AG04449 (cell line): ENCODE measurements at regions not wholly inside any gene's neighbourhood (a gene's known extent, or its start where the extent isn't known, plus 50 kb on each side); places are given as distances from the start of the nearest gene placed in this dataset.

Experiments used
- CTCF ChIA-PET: fragments of 350-600 bp; formaldehyde crosslinking; extraction: SDS; loops from one replicate; lab custom pipeline; 2021; ENCODE audit warnings: antibody characterized with exemption; lab: Yijun Ruan, JAX
- POLR2A ChIA-PET: fragments of 400-600, 350-600 bp; formaldehyde crosslinking; extraction: SDS; loops from one replicate; lab custom pipeline; 2020; ENCODE audit warnings: antibody characterized with exemption, inconsistent platforms; lab: Yijun Ruan, JAX
- DNase-seq: peaks from one replicate; pipeline ENCODE4 v3.0.0-alpha.2; 2010; ENCODE audit warnings: low read depth, low spot score
- H3K4me3 ChIP-seq: 2 replicates; pipeline ENCODE4 v1.5.1; 2011; ENCODE audit warnings: low read depth, mild to moderate bottlenecking, control low read depth, low read length
- CTCF ChIP-seq: IDR thresholded peaks from one replicate; pipeline ENCODE4 v1.5.1; 2011; ENCODE audit warnings: mild to moderate bottlenecking, moderate library complexity, low read length, control low read depth, inconsistent platforms; ENCODE audit not compliant: insufficient read depth; ENCODE audit errors: missing control alignments

GRCh38 chr7:98565103-98565502 is 52.0 kb upstream of the NPTX2 start:
- CTCF ChIA-PET = no interaction called here
- POLR2A ChIA-PET = no interaction called here
- no peak for DNase-seq
- no peak overlapping the region for H3K4me3 ChIP-seq
- no peak for TF ChIP-seq CTCF

GRCh38 chr7:98562871-98563495 is 54.1 kb upstream of the NPTX2 start:
- H3K4me3 ChIP-seq = no peak overlapping the region
- CTCF ChIA-PET = no interaction called here
- POLR2A ChIA-PET = no interaction called here
- DNase-seq = no peak
- no peak for TF ChIP-seq CTCF

- TF ChIP-seq CTCF = no peak
- POLR2A ChIA-PET = no interaction called here
- no peak overlapping the region for H3K4me3 ChIP-seq
- CTCF ChIA-PET = no interaction called here
- DNase-seq = no peak
Measured at GRCh38 chr7:98562381-98562823, 54.7 kb upstream of the NPTX2 start.

- H3K4me3 ChIP-seq = no peak overlapping the region
- POLR2A ChIA-PET = no interaction called here
- no peak for DNase-seq
- CTCF ChIA-PET = no interaction called here
- no peak for TF ChIP-seq CTCF
Measured at GRCh38 chr7:98559958-98560357, 57.1 kb upstream of the NPTX2 start.

- TF ChIP-seq CTCF = no peak
- DNase-seq = no peak
- POLR2A ChIA-PET = no interaction called here
- CTCF ChIA-PET = no interaction called here
- H3K4me3 ChIP-seq = no peak overlapping the region
Measured at GRCh38 chr7:98559219-98559618, 57.9 kb upstream of the NPTX2 start.

GRCh38 chr7:98557538-98558031 is 59.5 kb upstream of the NPTX2 start:
- no peak for TF ChIP-seq CTCF
- ChIA-PET CTCF (no interaction called here), POLR2A (no interaction called here)
- no peak overlapping the region for H3K4me3 ChIP-seq
- no peak for DNase-seq
